ENCODE measurements at regions not wholly inside any gene's neighbourhood (a gene's known extent, or its start where the extent isn't known, plus 50 kb on each side); places are given as distances from the start of the nearest gene placed in this dataset.

GRCh38 chr20:62553136-62553837 lies 77.5 kb upstream of the GATA5 start:
- Mint-ChIP-seq H3K4me1 (ENCODE audit: low read depth) (peaks cover 6% of the 10 kb centered on the region), H3K4me3 (no peak overlapping the region), H3K27ac (no peak overlapping the region), H3K27me3 (peaks cover 29% of the 10 kb centered on the region), H3K36me3 (ENCODE audit: low read depth) (no peaks in the 10 kb centered on the region), H3K9me3 (no peaks in the 10 kb centered on the region)
- DNase-seq (no peak), ATAC-seq (no peak)
- CTCF ChIA-PET = no interaction called here
- intact Hi-C loops (cut with micrococcal nuclease) = no loop called here
- no peak for TF ChIP-seq CTCF (IDR thresholded peaks at IDR 0.05)
- POLR2A ChIA-PET = no interaction called here

GRCh38 chr20:62553838-62554161 lies 78.0 kb upstream of the GATA5 start:
- H3K4me1 Mint-ChIP-seq (ENCODE audit: low read depth) = peaks cover 5% of the 10 kb centered on the region
- ATAC-seq = no peak
- intact Hi-C loops (cut with micrococcal nuclease) = no loop called here
- no peak overlapping the region for H3K27ac Mint-ChIP-seq
- no peak for DNase-seq
- POLR2A ChIA-PET = no interaction called here
- peaks cover 28% of the 10 kb centered on the region for H3K27me3 Mint-ChIP-seq
- H3K9me3 Mint-ChIP-seq = no peaks in the 10 kb centered on the region
- H3K36me3 Mint-ChIP-seq (ENCODE audit: low read depth) = no peaks in the 10 kb centered on the region
- CTCF ChIA-PET = no interaction called here
- TF ChIP-seq CTCF (IDR thresholded peaks at IDR 0.05) = no peak
- no peak overlapping the region for H3K4me3 Mint-ChIP-seq

DNA sequence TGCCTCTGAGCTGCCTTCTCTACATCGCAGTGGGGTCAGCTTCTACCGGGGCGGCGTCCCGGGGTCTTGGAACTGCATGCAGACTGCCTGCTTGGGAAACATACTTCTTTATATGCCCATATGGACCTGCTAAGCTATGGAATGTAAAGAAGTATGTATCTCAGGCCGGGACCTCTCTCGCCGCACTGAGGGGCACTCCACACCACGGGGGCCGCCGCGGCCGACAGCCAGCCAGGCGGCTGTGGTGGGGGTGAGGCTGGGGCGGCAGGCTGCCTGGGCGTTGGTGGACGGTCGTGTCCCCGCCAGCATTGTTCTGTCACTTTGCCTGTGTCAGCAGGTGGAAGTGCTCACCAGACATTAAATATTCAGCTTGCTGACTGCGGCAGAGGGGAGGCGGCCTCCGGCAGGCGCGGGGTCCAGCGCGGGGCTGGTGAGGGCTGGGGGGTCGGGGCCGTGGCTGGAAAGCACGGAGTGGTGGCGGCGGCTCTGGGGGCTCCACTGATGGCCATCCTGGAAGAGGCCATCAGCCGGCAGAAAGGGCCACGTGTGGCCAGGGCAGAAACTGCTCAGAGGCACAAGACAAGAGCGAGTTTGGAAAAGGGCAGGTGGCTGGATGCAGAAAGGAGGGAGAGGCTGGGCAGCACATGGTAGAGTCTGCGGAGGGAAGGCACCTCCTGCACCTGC lies 78.6 kb upstream of the GATA5 start:
- TF ChIP-seq CTCF (IDR thresholded peaks at IDR 0.05) = no peak
- ChIA-PET CTCF (no interaction called here), POLR2A (no interaction called here)
- Mint-ChIP-seq H3K27ac (no peak overlapping the region), H3K4me3 (no peak overlapping the region), H3K4me1 (ENCODE audit: low read depth) (peaks cover 5% of the 10 kb centered on the region), H3K36me3 (ENCODE audit: low read depth) (no peaks in the 10 kb centered on the region), H3K27me3 (peaks cover 28% of the 10 kb centered on the region), H3K9me3 (no peaks in the 10 kb centered on the region)
- DNase-seq (no peak), ATAC-seq (no peak)
- intact Hi-C loops (cut with micrococcal nuclease) = no loop called here

GRCh38 chr20:62554898-62555641 lies 79.3 kb upstream of the GATA5 start:
- intact Hi-C loops (cut with micrococcal nuclease) = no loop called here
- DNase-seq (no peak), ATAC-seq (no peak)
- Mint-ChIP-seq H3K27me3 (peaks cover 28% of the 10 kb centered on the region), H3K36me3 (ENCODE audit: low read depth) (no peaks in the 10 kb centered on the region), H3K4me1 (ENCODE audit: low read depth) (peaks cover 5% of the 10 kb centered on the region), H3K27ac (no peak overlapping the region), H3K9me3 (no peaks in the 10 kb centered on the region), H3K4me3 (no peak overlapping the region)
- POLR2A ChIA-PET = no interaction called here
- TF ChIP-seq CTCF (IDR thresholded peaks at IDR 0.05) = no peak
- CTCF ChIA-PET = no interaction called here

All from activated CD8-positive, alpha-beta T cell treated with anti-CD3 and anti-CD28 coated beads for 36 hours (primary cell).